GM12865 (cell line): ENCODE measurements at regions not wholly inside any gene's neighbourhood (a gene's known extent, or its start where the extent isn't known, plus 50 kb on each side); places are given as distances from the start of the nearest gene placed in this dataset.
A peak's percentile ranks its signal among the peaks of the same experiment; 100 is the strongest.

Experiments
- DNase-seq: peaks from one replicate; pipeline ENCODE4 v3.0.0; 2010; ENCODE audit warnings: low read depth
- H3K4me3 ChIP-seq: 2 replicates; pipeline ENCODE4 v1.5.1; 2011; ENCODE audit warnings: mild to moderate bottlenecking, low read depth, low read length, control low read depth
- TF ChIP-seq, protein P1 (sequence below): IDR thresholded peaks from 2 replicates; pipeline ENCODE4 v1.5.1; 2011; ENCODE audit warnings: low read length, control low read depth, low read depth, inconsistent platforms; ENCODE audit not compliant: insufficient read depth; ENCODE audit errors: missing control alignments

DNA sequence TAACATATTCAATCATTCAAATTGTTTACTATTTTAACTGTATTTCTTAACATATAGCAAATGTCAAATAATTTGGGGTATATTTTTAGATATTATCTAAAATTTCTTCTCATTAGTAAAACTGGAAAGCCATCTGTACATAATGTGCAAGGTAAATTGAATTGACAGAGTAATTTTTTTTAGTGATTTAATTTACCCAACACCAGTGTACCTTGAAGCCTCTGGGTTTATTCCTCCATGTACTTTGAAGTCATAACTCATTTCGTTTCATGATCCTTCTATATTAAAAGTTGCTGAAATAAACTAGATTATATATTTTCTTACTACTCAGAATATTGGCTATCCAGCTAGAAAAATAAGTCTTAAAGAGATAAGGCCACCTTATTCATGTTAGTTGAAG is 674.9 kb downstream of the PRR16 start:
- H3K4me3 ChIP-seq, result no peak overlapping the region
- no peak for DNase-seq
- TF ChIP-seq, protein P1, sequence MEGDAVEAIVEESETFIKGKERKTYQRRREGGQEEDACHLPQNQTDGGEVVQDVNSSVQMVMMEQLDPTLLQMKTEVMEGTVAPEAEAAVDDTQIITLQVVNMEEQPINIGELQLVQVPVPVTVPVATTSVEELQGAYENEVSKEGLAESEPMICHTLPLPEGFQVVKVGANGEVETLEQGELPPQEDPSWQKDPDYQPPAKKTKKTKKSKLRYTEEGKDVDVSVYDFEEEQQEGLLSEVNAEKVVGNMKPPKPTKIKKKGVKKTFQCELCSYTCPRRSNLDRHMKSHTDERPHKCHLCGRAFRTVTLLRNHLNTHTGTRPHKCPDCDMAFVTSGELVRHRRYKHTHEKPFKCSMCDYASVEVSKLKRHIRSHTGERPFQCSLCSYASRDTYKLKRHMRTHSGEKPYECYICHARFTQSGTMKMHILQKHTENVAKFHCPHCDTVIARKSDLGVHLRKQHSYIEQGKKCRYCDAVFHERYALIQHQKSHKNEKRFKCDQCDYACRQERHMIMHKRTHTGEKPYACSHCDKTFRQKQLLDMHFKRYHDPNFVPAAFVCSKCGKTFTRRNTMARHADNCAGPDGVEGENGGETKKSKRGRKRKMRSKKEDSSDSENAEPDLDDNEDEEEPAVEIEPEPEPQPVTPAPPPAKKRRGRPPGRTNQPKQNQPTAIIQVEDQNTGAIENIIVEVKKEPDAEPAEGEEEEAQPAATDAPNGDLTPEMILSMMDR, result no peak

DNA sequence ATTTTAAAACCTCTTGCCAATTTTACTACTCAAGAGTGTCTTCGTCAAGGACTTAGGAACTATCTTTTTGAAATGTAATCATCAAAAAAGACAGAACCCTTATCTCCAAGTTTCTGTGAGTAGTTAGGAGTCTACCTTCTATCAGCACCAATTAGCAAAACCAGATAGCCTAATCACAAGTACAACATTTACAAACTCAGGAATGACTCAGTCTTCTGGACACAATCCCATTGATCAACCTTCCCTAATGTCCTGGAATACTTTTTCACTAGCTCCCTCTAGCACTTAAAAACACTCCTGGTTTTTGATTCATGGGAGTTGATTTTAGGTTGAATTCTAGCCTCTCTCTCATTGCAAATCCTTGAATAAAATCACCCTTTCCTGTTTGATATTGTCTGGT is 680.7 kb downstream of the PRR16 start:
- no peak for DNase-seq
- H3K4me3 ChIP-seq, result no peak overlapping the region
- TF ChIP-seq, protein P1, result no peak

GRCh38 chr5:121151534-121151933 is 687.4 kb downstream of the PRR16 start:
- TF ChIP-seq, protein P1, result no peak
- DNase-seq, result no peak
- H3K4me3 ChIP-seq, result no peak overlapping the region

- DNase-seq, result peak; percentile 17
- no peak overlapping the region for H3K4me3 ChIP-seq
- TF ChIP-seq, protein P1, result no peak
Measured at GRCh38 chr5:121152411-121152810, 688.3 kb downstream of the PRR16 start.

DNA sequence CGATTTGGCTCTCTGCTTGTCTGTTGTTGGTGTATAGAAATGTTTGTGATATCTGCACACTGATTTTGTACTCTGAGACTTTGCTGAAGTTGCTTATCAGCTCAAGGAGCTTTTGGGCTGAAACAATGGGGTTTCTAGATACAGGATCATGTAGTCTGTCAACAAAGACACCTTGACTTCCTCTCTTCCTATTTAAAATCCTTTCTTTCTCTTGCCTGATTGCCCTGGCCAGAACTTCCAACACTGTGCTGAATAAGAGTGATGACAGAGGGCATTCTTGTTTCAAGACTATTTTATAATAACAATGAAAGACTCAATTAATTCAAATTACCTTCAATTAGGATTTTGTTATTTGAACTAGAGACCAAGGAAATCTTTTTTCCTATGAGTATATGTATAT is 692.5 kb downstream of the PRR16 start:
- TF ChIP-seq, protein P1, result no peak

DNA sequence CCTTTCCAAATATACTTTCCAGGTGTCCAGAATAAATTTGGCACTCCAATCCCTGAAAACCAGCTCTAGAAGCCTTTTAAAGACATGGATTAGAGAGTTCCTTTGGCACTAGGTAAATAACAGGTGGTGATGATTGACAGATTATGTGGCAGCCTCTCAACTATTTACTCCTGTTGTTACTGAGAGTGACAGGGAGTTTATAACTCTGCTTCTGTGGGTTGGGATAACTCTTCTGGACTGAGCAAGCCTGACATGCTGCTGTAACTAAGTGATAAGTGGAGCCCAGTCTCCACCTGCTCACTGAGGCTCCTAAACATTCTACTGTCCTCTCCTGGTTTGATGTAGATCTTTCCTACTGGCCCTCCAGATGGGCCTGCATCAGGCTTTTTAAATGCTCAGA is 693.2 kb upstream of the FTMT start:
- no peak overlapping the region for H3K4me3 ChIP-seq
- DNase-seq, result no peak
- TF ChIP-seq, protein P1, result no peak

More for the DNA sequence above, 692.5 kb downstream of the PRR16 start:
- no peak overlapping the region for H3K4me3 ChIP-seq
- DNase-seq, result no peak

DNA sequence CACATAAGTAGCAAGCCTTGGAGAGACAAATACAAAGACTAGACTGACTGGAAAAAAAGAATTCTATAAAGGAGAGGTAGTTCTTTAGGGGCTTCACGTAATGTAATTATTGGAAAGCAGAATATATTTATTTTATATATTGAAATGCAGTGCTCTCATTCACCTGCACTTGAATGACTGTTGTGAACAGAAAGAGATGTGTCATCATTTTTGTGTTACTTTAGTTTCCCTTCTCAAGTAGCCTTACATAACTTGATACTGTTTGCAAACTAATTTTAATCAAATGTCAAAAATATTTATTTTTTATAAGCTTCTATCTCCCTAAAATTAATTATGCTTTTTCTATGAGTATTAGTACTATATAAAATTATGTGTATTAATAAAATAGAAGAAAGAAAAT is 691.1 kb upstream of the FTMT start:
- H3K4me3 ChIP-seq, result no peak overlapping the region
- TF ChIP-seq, protein P1, result no peak
- no peak for DNase-seq
